HCT116 (cell line): ENCODE measurements at regions not wholly inside any gene's neighbourhood (a gene's known extent, or its start where the extent isn't known, plus 50 kb on each side); places are given as distances from the start of the nearest gene placed in this dataset.

Experiments used
- ATAC-seq: fragments of 200-7000 bp; cut with Tn5 transposase; 2 replicates; pipeline ENCODE4 v1.9.1; 2020; ENCODE audit warnings: mild to moderate bottlenecking, moderate library complexity
- BruUV-seq: library from RNA; stranded (reverse); fragments of 400-500 nt; replicated peaks from 2 replicates; lab custom pipeline; 2021; lab: Mats Ljungman, UMichigan
- CTCF ChIA-PET: fragments of 300-600 bp; sonication (Branson Sonifier 250); formaldehyde crosslinking; loops from one replicate; lab custom pipeline; 2021; ENCODE audit warnings: antibody characterized with exemption; lab: Charles Lee
- POLR2A ChIA-PET: fragments of 300-600, 350-600 bp; sonication (Branson Sonifier 250); formaldehyde crosslinking; loops from one replicate; lab custom pipeline; 2021; ENCODE audit warnings: antibody characterized with exemption; lab: Charles Lee
- RAD21 ChIA-PET, 2 experiments: fragments of 300-600 bp; sonication (Branson Sonifier 250); formaldehyde crosslinking; loops; one replicate each; lab custom pipeline; 2023; ENCODE audit warnings: low total read pairs in 2 of 2; ENCODE audit not compliant: uncharacterized antibody in 2 of 2, unreplicated experiment in 2 of 2, low non-redundant PET in 1 of 2; lab: Charles Lee
- DNase-seq: peaks from one replicate; pipeline ENCODE4 v3.0.0-alpha.2; 2010; ENCODE audit warnings: low read depth, low spot score
- H2AFZ ChIP-seq: fragments of 200-600 bp; shearing (Covaris generic), sonication (generic); 2 replicates; pipeline ENCODE4 v1.6.1; 2017; ENCODE audit warnings: low read depth, mixed run types, mixed read lengths, antibody characterized with exemption, low read length; ENCODE audit not compliant: poor library complexity, severe bottlenecking
- H3K27ac ChIP-seq: 2 replicates; pipeline ENCODE4 v1.5.1; 2012; ENCODE audit warnings: low read depth, low read length
- H3K27me3 ChIP-seq: fragments of 200-600 bp; sonication (generic); 2 replicates; pipeline ENCODE4 v1.6.1; 2016; ENCODE audit warnings: mixed run types, low read length, mixed read lengths; ENCODE audit not compliant: insufficient read depth
- H3K36me3 ChIP-seq, 2 experiments: fragments of 200-500 bp in 1 of 2; fragments of 200-600 bp in 1 of 2; sonication (Bioruptor generic) in 1 of 2; sonication (generic) in 1 of 2; 2 replicates each; pipeline versions ENCODE4 v1.5.1 to v1.6.1; 2014 to 2016; ENCODE audit warnings: low read length in 2 of 2, inconsistent platforms in 1 of 2, mixed read lengths in 1 of 2, mixed run types in 1 of 2; ENCODE audit not compliant: insufficient read depth in 2 of 2, control insufficient read depth in 1 of 2
- H3K4me1 ChIP-seq, 2 experiments: fragments of 200-600 bp in 1 of 2; sonication (generic) in 1 of 2; 2 replicates each; pipeline versions ENCODE4 v1.5.1 to v1.6.1; 2012 to 2017; ENCODE audit warnings: low read length in 2 of 2, inconsistent platforms in 1 of 2, mild to moderate bottlenecking in 1 of 2, mixed read lengths in 1 of 2, mixed run types in 1 of 2, moderate library complexity in 1 of 2; ENCODE audit not compliant: insufficient read depth in 2 of 2, control insufficient read depth in 1 of 2
- H3K4me2 ChIP-seq: fragments of 200-600 bp; sonication (generic); 2 replicates; pipeline ENCODE4 v1.6.1; 2017; ENCODE audit warnings: mixed run types, low read length, mixed read lengths
- H3K4me3 ChIP-seq, 2 experiments: fragments of 200-600 bp in 1 of 2; sonication (generic) in 1 of 2; replicated peaks in 1 of 2; 2 replicates each; pipeline ENCODE4 v1.5.1; 2011 to 2016; ENCODE audit warnings: low read length in 2 of 2, control low read depth in 1 of 2, low read depth in 1 of 2, mild to moderate bottlenecking in 1 of 2, mixed read lengths in 1 of 2, mixed run types in 1 of 2
- H3K79me2 ChIP-seq: fragments of 200-600 bp; sonication (generic); 2 replicates; pipeline ENCODE4 v1.6.1; 2017; ENCODE audit warnings: mild to moderate bottlenecking, mixed run types, low read length, moderate library complexity, mixed read lengths; ENCODE audit not compliant: insufficient read depth
- H3K9ac ChIP-seq: fragments of 200-600 bp; sonication (generic); 2 replicates; pipeline ENCODE4 v1.6.1; 2016; ENCODE audit warnings: low read length, mixed read lengths
- H3K9me2 ChIP-seq: fragments of 200-600 bp; sonication (generic), shearing (Covaris generic); 2 replicates; pipeline ENCODE4 v1.6.1; 2017; ENCODE audit warnings: mixed run types, mild to moderate bottlenecking, moderate library complexity; ENCODE audit not compliant: insufficient read depth
- H3K9me3 ChIP-seq, 2 experiments: fragments of 200-500 bp in 1 of 2; fragments of 200-600 bp in 1 of 2; sonication (Bioruptor generic) in 1 of 2; sonication (generic) in 1 of 2; 2 replicates each; pipeline ENCODE4 v1.6.1; 2014 to 2017; ENCODE audit warnings: low read length in 2 of 2, mixed read lengths in 2 of 2, inconsistent platforms in 1 of 2, low read depth in 1 of 2, mild to moderate bottlenecking in 1 of 2, mixed run types in 1 of 2, moderate library complexity in 1 of 2; ENCODE audit not compliant: control insufficient read depth in 1 of 2, insufficient read depth in 1 of 2
- H4K20me1 ChIP-seq: fragments of 200-600 bp; sonication (generic), shearing (Covaris generic); 2 replicates; pipeline ENCODE4 v1.6.1; 2017; ENCODE audit warnings: mixed run types, mild to moderate bottlenecking, moderate library complexity; ENCODE audit not compliant: insufficient read depth
- CBX3 ChIP-seq: IDR thresholded peaks from 2 replicates; pipeline ENCODE4 v1.6.1; 2012; ENCODE audit warnings: low read depth
- EZH2 ChIP-seq: fragments of 200-600 bp; sonication (generic); IDR thresholded peaks from 2 replicates; pipeline ENCODE4 v1.6.1; 2017; ENCODE audit warnings: antibody characterized with exemption, mixed run types
- EZH2phosphoT487 ChIP-seq: fragments of 200-600 bp; IDR thresholded peaks from 2 replicates; pipeline ENCODE4 v1.6.1; 2018; ENCODE audit warnings: antibody characterized with exemption, borderline replicate concordance
- FOSL1 ChIP-seq: IDR thresholded peaks from 2 replicates; pipeline ENCODE4 v1.6.1; 2012; ENCODE audit warnings: low read depth
- JUND ChIP-seq: IDR thresholded peaks from 2 replicates; pipeline ENCODE4 v1.6.1; 2012
- POLR2A ChIP-seq: IDR thresholded peaks from 2 replicates; pipeline ENCODE4 v1.7.0; 2011; ENCODE audit warnings: borderline replicate concordance; ENCODE audit not compliant: insufficient read depth, insufficient read length; ENCODE audit errors: extremely low read depth
- RAD21 ChIP-seq: IDR thresholded peaks from 2 replicates; pipeline ENCODE4 v1.6.1; 2012; ENCODE audit warnings: low read depth, mild to moderate bottlenecking
- REST ChIP-seq: IDR thresholded peaks from 2 replicates; pipeline ENCODE4 v1.6.1; 2012; ENCODE audit warnings: low read depth
- SIN3A ChIP-seq: IDR thresholded peaks from 2 replicates; pipeline ENCODE4 v1.6.1; 2012; ENCODE audit warnings: low read depth
- SP1 ChIP-seq: IDR thresholded peaks from 2 replicates; pipeline ENCODE4 v1.6.1; 2012; ENCODE audit warnings: low read depth
- SRF ChIP-seq: IDR thresholded peaks from 2 replicates; pipeline ENCODE4 v1.6.1; 2012; ENCODE audit warnings: low read depth
- TCF7L2 ChIP-seq: IDR thresholded peaks from 2 replicates; pipeline ENCODE4 v1.7.0; 2011; ENCODE audit warnings: borderline replicate concordance, inconsistent platforms; ENCODE audit not compliant: insufficient read depth, insufficient read length; ENCODE audit errors: extremely low read depth
- YY1 ChIP-seq: IDR thresholded peaks from 2 replicates; pipeline ENCODE4 v1.6.1; 2011; ENCODE audit warnings: low read length, low read depth, moderate library complexity, mild to moderate bottlenecking; ENCODE audit not compliant: insufficient replicate concordance; ENCODE audit errors: extremely low read depth
- ZNF274 ChIP-seq: fragments of 200-500 bp; sonication (Bioruptor generic); IDR thresholded peaks from 2 replicates; pipeline ENCODE4 v1.6.1; 2014; ENCODE audit warnings: mild to moderate bottlenecking, low read depth, low read length, inconsistent platforms
- intact Hi-C: fragments of 100-400 bp; cut with micrococcal nuclease; formaldehyde crosslinking; loops from 2 replicates; pipeline ENCODE4 v1.10.0; 2022
- TF ChIP-seq, protein P1 (sequence below): IDR thresholded peaks from 2 replicates; pipeline ENCODE4 v1.6.1; 2012
- TF ChIP-seq, protein P2 (sequence below): IDR thresholded peaks from 2 replicates; pipeline ENCODE4 v1.6.1; 2012
- TF ChIP-seq, protein P3 (sequence below), 3 experiments: fragments of 200-600 bp in 1 of 3; sonication (generic) in 1 of 3; IDR thresholded peaks in 2 of 3; conservative IDR thresholded peaks in 1 of 3; 2 replicates each; pipeline ENCODE4 v1.5.1; 2012 to 2017; ENCODE audit warnings: low read depth in 2 of 3, low read length in 2 of 3, antibody characterized with exemption in 1 of 3, borderline replicate concordance in 1 of 3, control low read depth in 1 of 3, mild to moderate bottlenecking in 1 of 3, mixed read lengths in 1 of 3, mixed run types in 1 of 3, moderate library complexity in 1 of 3; ENCODE audit not compliant: insufficient read depth in 1 of 3

DNA sequence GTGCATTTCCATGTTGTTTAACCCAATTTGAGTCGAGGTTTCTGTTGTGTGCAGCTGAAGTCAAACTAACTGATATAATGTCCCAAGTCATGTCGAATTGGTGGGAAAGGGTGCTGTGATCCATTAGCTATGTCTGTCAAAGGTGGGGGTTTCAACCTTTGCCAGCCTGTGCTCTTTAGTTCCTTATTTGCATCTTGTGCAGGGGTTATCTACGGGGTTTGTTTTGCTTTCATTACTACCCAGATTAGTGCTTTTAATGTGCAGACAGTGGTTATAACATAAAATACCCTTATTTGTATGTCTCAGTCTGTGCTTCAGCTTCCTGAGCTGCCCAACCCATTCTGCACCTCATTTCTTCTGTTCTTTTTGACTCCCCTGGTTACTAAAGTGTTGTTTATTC, 271.9 kb upstream of the CXCR4 start:
- intact Hi-C loops: loop anchor here (10.0 kb wide), 1 partner anchor 575 kb away; no protein-coding TSS in a partner anchor
- Histone ChIP-seq H3K79me2 (no peaks in the 10 kb centered on the region), H3K4me1 (no peaks in the 10 kb centered on the region)
- RAD21 ChIA-PET: no interaction called here
- TF ChIP-seq SP1 (no peak), REST (no peak), ZNF274 (no peak), RAD21 (no peak), SIN3A (no peak), TCF7L2 (no peak), CBX3 (no peak), SRF (no peak), FOSL1 (no peak), POLR2A (no peak), EZH2phosphoT487 (no peak), YY1 (no peak), JUND (no peak), EZH2 (no peak)
- TF ChIP-seq, protein P1, sequence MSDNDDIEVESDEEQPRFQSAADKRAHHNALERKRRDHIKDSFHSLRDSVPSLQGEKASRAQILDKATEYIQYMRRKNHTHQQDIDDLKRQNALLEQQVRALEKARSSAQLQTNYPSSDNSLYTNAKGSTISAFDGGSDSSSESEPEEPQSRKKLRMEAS: no peak
- TF ChIP-seq, protein P2, sequence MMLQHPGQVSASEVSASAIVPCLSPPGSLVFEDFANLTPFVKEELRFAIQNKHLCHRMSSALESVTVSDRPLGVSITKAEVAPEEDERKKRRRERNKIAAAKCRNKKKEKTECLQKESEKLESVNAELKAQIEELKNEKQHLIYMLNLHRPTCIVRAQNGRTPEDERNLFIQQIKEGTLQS: no peak
- TF ChIP-seq, protein P3, sequence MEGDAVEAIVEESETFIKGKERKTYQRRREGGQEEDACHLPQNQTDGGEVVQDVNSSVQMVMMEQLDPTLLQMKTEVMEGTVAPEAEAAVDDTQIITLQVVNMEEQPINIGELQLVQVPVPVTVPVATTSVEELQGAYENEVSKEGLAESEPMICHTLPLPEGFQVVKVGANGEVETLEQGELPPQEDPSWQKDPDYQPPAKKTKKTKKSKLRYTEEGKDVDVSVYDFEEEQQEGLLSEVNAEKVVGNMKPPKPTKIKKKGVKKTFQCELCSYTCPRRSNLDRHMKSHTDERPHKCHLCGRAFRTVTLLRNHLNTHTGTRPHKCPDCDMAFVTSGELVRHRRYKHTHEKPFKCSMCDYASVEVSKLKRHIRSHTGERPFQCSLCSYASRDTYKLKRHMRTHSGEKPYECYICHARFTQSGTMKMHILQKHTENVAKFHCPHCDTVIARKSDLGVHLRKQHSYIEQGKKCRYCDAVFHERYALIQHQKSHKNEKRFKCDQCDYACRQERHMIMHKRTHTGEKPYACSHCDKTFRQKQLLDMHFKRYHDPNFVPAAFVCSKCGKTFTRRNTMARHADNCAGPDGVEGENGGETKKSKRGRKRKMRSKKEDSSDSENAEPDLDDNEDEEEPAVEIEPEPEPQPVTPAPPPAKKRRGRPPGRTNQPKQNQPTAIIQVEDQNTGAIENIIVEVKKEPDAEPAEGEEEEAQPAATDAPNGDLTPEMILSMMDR (IDR thresholded peaks at IDR 0.05 in 2 of 3, conservative IDR thresholded peaks at IDR 0.05 in 1 of 3; ENCODE audit: borderline replicate concordance in 1 of 3, insufficient read depth in 1 of 3, low read depth in 2 of 3, low read length in 2 of 3): no peak
- TF ChIP-seq, all 23 proteins: peak for 0
- Histone ChIP-seq H3K9me3 (no peaks in the 10 kb centered on the region), H3K27me3 (peaks cover 21% of the 10 kb centered on the region; the same call in 1 of the 2 replicates), H3K4me2 (no peak overlapping the region), H2AFZ (no peak overlapping the region), H3K9me2 (no peaks in the 10 kb centered on the region), H4K20me1 (no peaks in the 10 kb centered on the region), H3K9ac (no peak overlapping the region), H3K4me3 (no peak overlapping the region), H3K36me3 (no peaks in the 10 kb centered on the region), H3K27ac (no peak overlapping the region)
- BruUV-seq: no TSS peak
- ATAC-seq: no peak
- ChIA-PET POLR2A (no interaction called here), CTCF (no interaction called here)
- DNase-seq: no peak
